IMR-90 (cell line): ENCODE measurements at regions not wholly inside any gene's neighbourhood (a gene's known extent, or its start where the extent isn't known, plus 50 kb on each side); places are given as distances from the start of the nearest gene placed in this dataset.

Experiments
- ATAC-seq: fragments of 200-7000 bp; cut with Tn5 transposase; 2 replicates; pipeline ENCODE4 v1.9.1; 2020; ENCODE audit warnings: low read depth, mild to moderate bottlenecking, moderate library complexity
- BruUV-seq: library from RNA; stranded (reverse); fragments of 400-500 nt; replicated peaks from 2 replicates; lab custom pipeline; 2021; lab: Mats Ljungman, UMichigan
- CTCF ChIA-PET: fragments of 300-600 bp; formaldehyde crosslinking; extraction: SDS; loops from one replicate; lab custom pipeline; 2021; ENCODE audit warnings: antibody characterized with exemption; lab: Yijun Ruan, JAX
- POLR2A ChIA-PET: fragments of 300-600 bp; sonication (Branson Sonifier 250); formaldehyde crosslinking; loops from one replicate; lab custom pipeline; 2022; ENCODE audit warnings: antibody characterized with exemption; ENCODE audit not compliant: unreplicated experiment; lab: Charles Lee
- DNase-seq: peaks from one replicate; pipeline ENCODE4 v3.0.0; 2013
- H2AFZ ChIP-seq: replicated peaks from 2 replicates; pipeline ENCODE3; 2013; ENCODE audit warnings: low read length, mild to moderate bottlenecking; ENCODE audit not compliant: poor library complexity
- H2AK5ac ChIP-seq: 2 replicates; pipeline ENCODE4 v1.6.1; 2013; ENCODE audit warnings: low read depth, low read length, inconsistent platforms
- H2AK9ac ChIP-seq: replicated peaks from 2 replicates; pipeline ENCODE3; 2013; ENCODE audit warnings: mild to moderate bottlenecking, low read depth, low read length, moderate library complexity; ENCODE audit not compliant: poor library complexity
- H2BK120ac ChIP-seq: 2 replicates; pipeline ENCODE4 v1.6.1; 2013; ENCODE audit warnings: low read depth, low read length, inconsistent platforms
- H2BK15ac ChIP-seq: 3 replicates; pipeline ENCODE4 v1.6.1; 2013; ENCODE audit warnings: low read depth, low read length, inconsistent platforms
- H2BK20ac ChIP-seq: 2 replicates; pipeline ENCODE4 v1.6.1; 2013; ENCODE audit warnings: low read depth, mild to moderate bottlenecking, inconsistent platforms, low read length, moderate library complexity
- H2BK5ac ChIP-seq: 2 replicates; pipeline ENCODE4 v1.6.1; 2013; ENCODE audit warnings: mild to moderate bottlenecking, low read depth, low read length, inconsistent platforms; ENCODE audit not compliant: poor library complexity, severe bottlenecking
- H3K14ac ChIP-seq: replicated peaks from 2 replicates; pipeline ENCODE4 v1.6.1; 2013; ENCODE audit warnings: low read depth, low read length, inconsistent platforms
- H3K18ac ChIP-seq: 2 replicates; pipeline ENCODE4 v1.6.1; 2013; ENCODE audit warnings: low read depth, low read length, control low read depth
- H3K23ac ChIP-seq: 2 replicates; pipeline ENCODE4 v1.6.1; 2013; ENCODE audit warnings: low read depth, low read length, inconsistent platforms
- H3K27ac ChIP-seq: 2 replicates; pipeline ENCODE4 v1.5.1; 2013; ENCODE audit warnings: mild to moderate bottlenecking, control low read depth, low read length; ENCODE audit not compliant: insufficient read depth
- H3K27me3 ChIP-seq: 2 replicates; pipeline ENCODE4 v1.6.1; 2013; ENCODE audit warnings: low read length; ENCODE audit not compliant: control insufficient read depth, insufficient read depth
- H3K36me3 ChIP-seq: 2 replicates; pipeline ENCODE4 v1.6.1; 2013; ENCODE audit warnings: low read length, mixed read lengths; ENCODE audit not compliant: control insufficient read depth, insufficient read depth
- H3K4ac ChIP-seq: 2 replicates; pipeline ENCODE4 v1.6.1; 2013; ENCODE audit warnings: low read depth, low read length, inconsistent platforms
- H3K4me1 ChIP-seq: 2 replicates; pipeline ENCODE4 v1.6.1; 2013; ENCODE audit warnings: low read length, mixed read lengths; ENCODE audit not compliant: control insufficient read depth, insufficient read depth
- H3K4me2 ChIP-seq: 2 replicates; pipeline ENCODE4 v1.6.1; 2013; ENCODE audit warnings: low read depth, mild to moderate bottlenecking, control low read depth, low read length, moderate library complexity
- H3K4me3 ChIP-seq: 2 replicates; pipeline ENCODE4 v1.5.1; 2013; ENCODE audit warnings: low read depth, mild to moderate bottlenecking, control low read depth, low read length, moderate library complexity; ENCODE audit not compliant: insufficient read depth
- H3K56ac ChIP-seq: 2 replicates; pipeline ENCODE4 v1.6.1; 2013; ENCODE audit warnings: low read length, inconsistent platforms; ENCODE audit not compliant: insufficient read depth; ENCODE audit errors: extremely low read depth
- H3K79me1 ChIP-seq, 2 experiments: 2 replicates each; pipeline ENCODE4 v1.6.1; 2013; ENCODE audit warnings: low read length in 2 of 2, inconsistent platforms in 1 of 2, low read depth in 1 of 2
- H3K9ac ChIP-seq: 2 replicates; pipeline ENCODE4 v1.6.1; 2013; ENCODE audit warnings: low read depth, low read length, control low read depth
- H3K9me1 ChIP-seq: 2 replicates; pipeline ENCODE4 v1.6.1; 2013; ENCODE audit warnings: low read length, inconsistent platforms; ENCODE audit not compliant: insufficient read depth
- H3K9me3 ChIP-seq: 2 replicates; pipeline ENCODE4 v1.6.1; 2013; ENCODE audit warnings: low read length; ENCODE audit not compliant: control insufficient read depth, insufficient read depth
- H4K20me1 ChIP-seq: 2 replicates; pipeline ENCODE4 v1.6.1; 2013; ENCODE audit warnings: low read length, inconsistent platforms; ENCODE audit not compliant: insufficient read depth
- H4K5ac ChIP-seq: 2 replicates; pipeline ENCODE4 v1.6.1; 2013; ENCODE audit warnings: mild to moderate bottlenecking, low read depth, low read length, control low read depth
- H4K8ac ChIP-seq, 2 experiments: 2 replicates each; pipeline ENCODE4 v1.6.1; 2013; ENCODE audit warnings: low read depth in 2 of 2, low read length in 2 of 2, control low read depth in 1 of 2, inconsistent platforms in 1 of 2
- H4K91ac ChIP-seq: 2 replicates; pipeline ENCODE4 v1.6.1; 2013; ENCODE audit warnings: low read depth, low read length, inconsistent platforms; ENCODE audit not compliant: insufficient read depth
- BHLHE40 ChIP-seq: fragments of 150-350 bp; IDR thresholded peaks from 2 replicates; pipeline ENCODE4 v1.6.1; 2016; ENCODE audit warnings: mild to moderate bottlenecking, low read depth, low read length
- CEBPB ChIP-seq: IDR thresholded peaks from 2 replicates; pipeline ENCODE4 v1.6.1; 2012; ENCODE audit warnings: low read depth, low read length, improper control_type of control experiment
- CHD1 ChIP-seq: IDR thresholded peaks from 2 replicates; pipeline ENCODE4 v1.6.1; 2012; ENCODE audit warnings: low read depth, low read length, improper control_type of control experiment
- FOS ChIP-seq: fragments of 150-350 bp; IDR thresholded peaks from 2 replicates; pipeline ENCODE4 v1.6.1; 2016; ENCODE audit warnings: low read depth, low read length
- MAFK ChIP-seq: IDR thresholded peaks from 2 replicates; pipeline ENCODE4 v1.6.1; 2012; ENCODE audit warnings: low read depth, low read length, improper control_type of control experiment
- MAZ ChIP-seq: IDR thresholded peaks from 2 replicates; pipeline ENCODE4 v1.6.1; 2012; ENCODE audit warnings: low read depth, mild to moderate bottlenecking, low read length, improper control_type of control experiment, moderate library complexity, borderline replicate concordance
- MXI1 ChIP-seq: IDR thresholded peaks from 2 replicates; pipeline ENCODE4 v1.6.1; 2012; ENCODE audit warnings: low read depth, mild to moderate bottlenecking, low read length, moderate library complexity, borderline replicate concordance
- NFE2L2 ChIP-seq: fragments of 150-350 bp; IDR thresholded peaks from 2 replicates; pipeline ENCODE4 v1.6.1; 2016; ENCODE audit warnings: low read depth, mild to moderate bottlenecking, low read length
- RAD21 ChIP-seq: IDR thresholded peaks from 2 replicates; pipeline ENCODE4 v1.6.1; 2012; ENCODE audit warnings: low read length, improper control_type of control experiment
- RCOR1 ChIP-seq: IDR thresholded peaks from 2 replicates; pipeline ENCODE4 v1.6.1; 2012; ENCODE audit warnings: mild to moderate bottlenecking, low read length, improper control_type of control experiment; ENCODE audit not compliant: insufficient replicate concordance
- RFX5 ChIP-seq: IDR thresholded peaks from 2 replicates; pipeline ENCODE4 v1.8.0; 2012; ENCODE audit warnings: low read depth, mild to moderate bottlenecking, low read length, moderate library complexity
- SMC3 ChIP-seq: fragments of 150-350 bp; IDR thresholded peaks from 2 replicates; pipeline ENCODE4 v1.6.1; 2016; ENCODE audit warnings: low read depth, mild to moderate bottlenecking, antibody characterized with exemption, low read length, moderate library complexity
- WGBS, 2 experiments: methylation state at CpG; one replicate each; pipeline versions ENCODE4 v1.1.5 to v1.1.7; 2013; ENCODE audit warnings: missing lambda C conversion rate in 2 of 2; ENCODE audit not compliant: insufficient read length in 1 of 2; ENCODE audit errors: extremely low coverage in 2 of 2; 5-methylcytosine and 5-hydroxymethylcytosine counted together
- dilution Hi-C: fragments of 300-500 bp; cut with HindIII; formaldehyde crosslinking; loops from one replicate; pipeline ENCODE4 v1.14.3; 2018; ENCODE audit warnings: low sequenced_read_pairs; ENCODE audit not compliant: unreplicated experiment
- in situ Hi-C: fragments of 300-500 bp; cut with MboI; formaldehyde crosslinking; loops from 3 replicates; pipeline ENCODE4 v1.14.3; 2019; ENCODE audit warnings: low sequenced_read_pairs, inconsistent platforms, mixed read lengths
- intact Hi-C: fragments of 100-400 bp; cut with micrococcal nuclease; formaldehyde crosslinking; loops from 2 replicates; pipeline ENCODE4 v1.10.0; 2022
- TF ChIP-seq, protein P1 (sequence below): fragments of 150-350 bp; IDR thresholded peaks from 2 replicates; pipeline ENCODE4 v1.6.1; 2017; ENCODE audit warnings: mild to moderate bottlenecking, antibody characterized with exemption, low read length, low read depth
- TF ChIP-seq, protein P2 (sequence below): fragments of 150-350 bp; IDR thresholded peaks from 2 replicates; pipeline ENCODE4 v1.6.1; 2016; ENCODE audit warnings: low read depth, mild to moderate bottlenecking, low read length, moderate library complexity, borderline replicate concordance

DNA sequence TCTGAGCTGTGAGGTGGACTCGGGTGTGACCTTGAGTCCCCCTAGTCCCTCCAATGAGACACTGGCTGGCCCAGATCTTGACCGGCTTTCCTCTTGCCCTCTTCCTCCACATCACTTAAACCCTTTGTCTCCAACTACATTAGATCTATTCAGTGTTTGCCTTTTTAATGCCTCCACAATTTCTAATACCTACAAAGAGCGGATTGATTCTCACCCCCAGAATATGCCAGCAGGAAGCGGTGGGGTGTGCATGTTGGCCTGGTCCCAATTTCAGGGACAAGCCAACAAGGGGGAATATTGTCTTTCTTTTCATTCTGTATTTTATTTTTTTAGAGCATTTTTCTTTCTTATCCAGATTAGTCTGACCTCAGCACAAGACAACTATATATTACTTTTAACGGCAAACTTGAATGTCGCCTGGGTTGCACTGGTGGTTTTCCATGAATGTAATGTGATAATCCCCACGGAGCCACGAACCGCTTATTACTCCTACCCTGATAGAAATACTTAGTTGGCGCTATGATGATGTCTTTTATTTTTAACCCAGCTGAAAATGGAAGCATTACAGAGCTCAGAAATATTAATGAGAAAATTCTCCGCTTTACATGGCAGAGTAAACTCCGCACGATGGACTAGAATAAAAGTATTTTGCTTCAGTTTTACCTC is 68.5 kb upstream of the MYO10 start:
- Histone ChIP-seq H3K36me3 (no peaks in the 10 kb centered on the region), H2AK5ac (peak overlapping the region; percentile 63), H3K18ac (peak overlapping the region; percentile 27; the same call in 1 of the 2 replicates), H3K9me1 (peaks cover 9% of the 10 kb centered on the region), H3K23ac (peak overlapping the region; percentile 84), H4K91ac (peak overlapping the region; percentile 75; the same call in 1 of the 2 replicates), H2BK15ac (peak overlapping the region; percentile 97), H3K4ac (peak overlapping the region; percentile 89), H2AFZ (peak overlapping the region; percentile 76), H3K4me1 (peaks cover 9% of the 10 kb centered on the region), H4K20me1 (no peaks in the 10 kb centered on the region), H3K79me1 (peaks cover 11 to 12% of the 10 kb centered on the region in 2 experiments), H3K4me2 (peak overlapping the region; percentile 20; the same call in 1 of the 2 replicates), H3K4me3 (no peak overlapping the region), H3K9ac (no peak overlapping the region), H3K9me3 (no peaks in the 10 kb centered on the region), H2AK9ac (peak overlapping the region; percentile 84), H3K27me3 (no peaks in the 10 kb centered on the region), H2BK20ac (peak overlapping the region; percentile 95), H4K5ac (no peak overlapping the region), H2BK120ac (peak overlapping the region; percentile 87), H3K27ac (no peak overlapping the region), H2BK5ac (peak overlapping the region; percentile 33), H3K14ac (peak overlapping the region; percentile 66), H4K8ac (peak overlapping the region; percentile 47 to 51; a peak in 1 of 4 replicates), H3K56ac (no peak overlapping the region)
- no TSS peak for BruUV-seq
- in situ Hi-C loops (loop anchor here (10.0 kb wide), 1 partner anchor 180 kb away; no protein-coding TSS in a partner anchor), dilution Hi-C loops (no loop called here), intact Hi-C loops (loop anchor here (5.0 kb wide), 2 partner anchors 123 to 183 kb away; no protein-coding TSS in a partner anchor)
- ChIA-PET POLR2A (interaction anchor here (0.6 kb wide), 1 partner anchor 59 kb away, joined by 3 read pairs; no protein-coding TSS in a partner anchor), CTCF (no interaction called here)
- 100% methylated on average over 1 of the region's 13 CpGs; no CpG with 5 or more reads in 1 of the 2 experiments for whole genome bisulfite sequencing, 2 experiments
- no peak for ATAC-seq
- TF ChIP-seq CEBPB (no peak), CHD1 (no peak), RAD21 (no peak), SMC3 (no peak), RFX5 (no peak), MAZ (no peak), FOS (no peak), RCOR1 (no peak), NFE2L2 (no peak), BHLHE40 (no peak), MAFK (no peak), MXI1 (no peak)
- TF ChIP-seq, protein P1, sequence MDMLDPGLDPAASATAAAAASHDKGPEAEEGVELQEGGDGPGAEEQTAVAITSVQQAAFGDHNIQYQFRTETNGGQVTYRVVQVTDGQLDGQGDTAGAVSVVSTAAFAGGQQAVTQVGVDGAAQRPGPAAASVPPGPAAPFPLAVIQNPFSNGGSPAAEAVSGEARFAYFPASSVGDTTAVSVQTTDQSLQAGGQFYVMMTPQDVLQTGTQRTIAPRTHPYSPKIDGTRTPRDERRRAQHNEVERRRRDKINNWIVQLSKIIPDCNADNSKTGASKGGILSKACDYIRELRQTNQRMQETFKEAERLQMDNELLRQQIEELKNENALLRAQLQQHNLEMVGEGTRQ = no peak
- TF ChIP-seq, protein P2, sequence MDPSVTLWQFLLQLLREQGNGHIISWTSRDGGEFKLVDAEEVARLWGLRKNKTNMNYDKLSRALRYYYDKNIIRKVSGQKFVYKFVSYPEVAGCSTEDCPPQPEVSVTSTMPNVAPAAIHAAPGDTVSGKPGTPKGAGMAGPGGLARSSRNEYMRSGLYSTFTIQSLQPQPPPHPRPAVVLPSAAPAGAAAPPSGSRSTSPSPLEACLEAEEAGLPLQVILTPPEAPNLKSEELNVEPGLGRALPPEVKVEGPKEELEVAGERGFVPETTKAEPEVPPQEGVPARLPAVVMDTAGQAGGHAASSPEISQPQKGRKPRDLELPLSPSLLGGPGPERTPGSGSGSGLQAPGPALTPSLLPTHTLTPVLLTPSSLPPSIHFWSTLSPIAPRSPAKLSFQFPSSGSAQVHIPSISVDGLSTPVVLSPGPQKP = no peak
- no peak for DNase-seq
